Naive thymus-derived CD4-positive, alpha-beta T cell (primary cell): ENCODE measurements at regions not wholly inside any gene's neighbourhood (a gene's known extent, or its start where the extent isn't known, plus 50 kb on each side); places are given as distances from the start of the nearest gene placed in this dataset.
A peak's percentile ranks its signal among the peaks of the same experiment; 100 is the strongest.

ENCODE experiments used
- ATAC-seq: fragments of 150-1000 bp; cut with Tn5 transposase; 2 replicates; pipeline ENCODE4 v1.10.0; 2021; ENCODE audit warnings: mild to moderate bottlenecking, moderate library complexity
- CTCF ChIA-PET: fragments of 350-600 bp; sonication (Branson Sonifier 250); formaldehyde crosslinking; loops from one replicate; lab custom pipeline; 2021; ENCODE audit warnings: antibody characterized with exemption; lab: Charles Lee
- POLR2A ChIA-PET: fragments of 350-600 bp; sonication (Branson Sonifier 250); formaldehyde crosslinking; loops from one replicate; lab custom pipeline; 2021; ENCODE audit warnings: antibody characterized with exemption, inconsistent platforms; lab: Charles Lee
- DNase-seq, 9 donors: peaks; one replicate each; pipeline versions ENCODE4 v3.0.0 to v3.0.0-alpha.2; 2020 to 2022; ENCODE audit warnings: mixed read lengths in 1 of 9
- H3K27ac ChIP-seq: one replicate; pipeline ENCODE4 v1.7.0; 2013; ENCODE audit warnings: mild to moderate bottlenecking, low read depth, low read length, moderate library complexity
- H3K27me3 ChIP-seq, 2 donors: one replicate each; pipeline ENCODE4 v1.7.0; 2013; ENCODE audit warnings: low read length in 2 of 2, mild to moderate bottlenecking in 2 of 2, moderate library complexity in 2 of 2; ENCODE audit not compliant: control insufficient read depth in 2 of 2, insufficient read depth in 2 of 2
- H3K36me3 ChIP-seq, 3 experiments: 1 replicate in 2 of 3; 2 replicates in 1 of 3; pipeline ENCODE4 v1.7.0; 2013; ENCODE audit warnings: low read length in 3 of 3, mild to moderate bottlenecking in 3 of 3, moderate library complexity in 1 of 3; ENCODE audit not compliant: insufficient read depth in 3 of 3, control insufficient read depth in 2 of 3
- H3K4me1 ChIP-seq, 2 donors: one replicate each; pipeline ENCODE4 v1.7.0; 2013; ENCODE audit warnings: low read length in 2 of 2, mild to moderate bottlenecking in 2 of 2, moderate library complexity in 1 of 2; ENCODE audit not compliant: control insufficient read depth in 2 of 2, insufficient read depth in 2 of 2
- H3K4me3 ChIP-seq: 2 replicates; pipeline ENCODE4 v1.7.0; 2013; ENCODE audit warnings: mild to moderate bottlenecking, low read length
- H3K9me3 ChIP-seq, 3 experiments: 1 replicate in 2 of 3; 2 replicates in 1 of 3; pipeline ENCODE4 v1.7.0; 2013; ENCODE audit warnings: low read length in 3 of 3; ENCODE audit not compliant: control insufficient read depth in 2 of 3
- H3K27ac Mint-ChIP-seq, 9 donors: one replicate each; pipeline ENCODE4 v1.8.0; 2020 to 2022; ENCODE audit warnings: mixed read lengths in 9 of 9, mild to moderate bottlenecking in 8 of 9, moderate library complexity in 5 of 9, inconsistent platforms in 2 of 9
- H3K27me3 Mint-ChIP-seq, 5 donors: one replicate each; pipeline ENCODE4 v1.8.0; 2021 to 2022; ENCODE audit warnings: mixed read lengths in 5 of 5, mild to moderate bottlenecking in 1 of 5
- H3K36me3 Mint-ChIP-seq, 5 donors: one replicate each; pipeline ENCODE4 v1.8.0; 2020 to 2022; ENCODE audit warnings: mixed read lengths in 5 of 5, mild to moderate bottlenecking in 3 of 5, inconsistent platforms in 1 of 5
- H3K4me1 Mint-ChIP-seq, 7 donors: one replicate each; pipeline ENCODE4 v1.8.0; 2020 to 2022; ENCODE audit warnings: mixed read lengths in 7 of 7, mild to moderate bottlenecking in 3 of 7, inconsistent platforms in 1 of 7
- H3K4me3 Mint-ChIP-seq, 10 donors: one replicate each; pipeline ENCODE4 v1.8.0; 2020 to 2022; ENCODE audit warnings: mild to moderate bottlenecking in 10 of 10, mixed read lengths in 10 of 10, moderate library complexity in 6 of 10, inconsistent platforms in 2 of 10
- H3K9me3 Mint-ChIP-seq, 11 donors: one replicate each; pipeline ENCODE4 v1.8.0; 2020 to 2022; ENCODE audit warnings: mixed read lengths in 11 of 11, mild to moderate bottlenecking in 4 of 11, inconsistent platforms in 1 of 11, moderate library complexity in 1 of 11
- intact Hi-C, 2 donors: fragments of 100-400 bp; cut with micrococcal nuclease; formaldehyde crosslinking; loops; one replicate each; pipeline ENCODE4 v1.15.1; 2023

DNA sequence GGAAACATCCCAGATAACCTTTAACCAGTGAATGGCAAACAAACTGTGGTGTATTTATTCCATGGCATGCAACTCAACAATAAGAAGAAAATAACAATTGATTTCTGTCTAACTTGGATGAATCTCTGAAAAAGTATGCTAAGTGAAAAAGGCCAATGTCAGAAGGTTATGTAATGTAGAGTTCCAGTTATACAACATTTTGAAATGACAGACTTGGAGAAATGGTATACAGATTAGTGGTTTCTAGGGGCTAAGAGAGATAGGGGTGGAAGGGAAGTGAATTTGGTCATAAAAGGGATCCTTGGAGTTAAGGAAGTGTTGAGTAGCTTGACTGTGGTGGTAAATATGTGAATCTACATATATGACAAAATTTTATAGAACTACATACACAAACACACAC, 269.4 kb upstream of the SUCLG2 start:
- intact Hi-C loops, result no loop called here
- Mint-ChIP-seq H3K27me3 (no peaks in the 10 kb centered on the region), H3K27ac (peak overlapping the region in 1 of 9 donors; percentile 6), H3K4me3 (peak overlapping the region in 1 of 10 donors; percentile 7), H3K9me3 (peaks cover 0 to 21% (median 4%) of the 10 kb centered on the region in 11 donors), H3K4me1 (no peaks in the 10 kb centered on the region), H3K36me3 (peaks cover 0 to 7% (median 4%) of the 10 kb centered on the region in 5 donors)
- no peaks in the 10 kb centered on the region for H3K27me3 ChIP-seq
- ChIA-PET CTCF (no interaction called here), POLR2A (interaction anchor here (0.6 kb wide), 1 partner anchor 203 kb away, joined by 3 read pairs; no protein-coding TSS in a partner anchor)
- no peaks in the 10 kb centered on the region for H3K4me1 ChIP-seq
- DNase-seq (no peak), ATAC-seq (no peak)
- H3K9me3 ChIP-seq, result no peaks in the 10 kb centered on the region
- no peak overlapping the region for H3K27ac ChIP-seq
- H3K4me3 ChIP-seq, result no peak overlapping the region
- H3K36me3 ChIP-seq, result no peaks in the 10 kb centered on the region

DNA sequence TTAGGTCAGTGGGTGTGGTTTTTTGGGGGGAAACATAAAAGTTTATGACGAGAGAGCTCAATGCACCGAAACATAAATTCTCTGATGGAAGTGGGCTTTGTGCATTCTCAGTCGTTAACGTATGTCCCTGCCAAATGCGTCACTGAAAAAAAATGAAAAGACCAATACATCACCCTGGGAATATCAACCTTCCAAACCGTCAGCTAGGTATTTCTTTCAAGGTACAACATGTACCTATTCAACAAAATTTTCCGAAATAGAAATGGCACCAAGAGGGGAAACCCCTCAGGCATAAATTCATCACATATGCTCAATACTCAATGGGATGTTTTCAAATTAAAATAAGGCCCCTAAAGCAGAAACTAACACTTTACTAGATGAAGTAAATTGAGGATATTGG, 266.6 kb upstream of the SUCLG2 start:
- no peak overlapping the region for H3K27ac Mint-ChIP-seq
- intact Hi-C loops, result no loop called here
- Histone ChIP-seq H3K4me1 (no peaks in the 10 kb centered on the region), H3K9me3 (no peaks in the 10 kb centered on the region), H3K4me3 (no peak overlapping the region), H3K36me3 (no peaks in the 10 kb centered on the region), H3K27me3 (no peaks in the 10 kb centered on the region), H3K27ac (no peak overlapping the region)
- no peak for ATAC-seq
- no peak overlapping the region for H3K4me3 Mint-ChIP-seq
- no peaks in the 10 kb centered on the region for H3K4me1 Mint-ChIP-seq
- CTCF ChIA-PET, result no interaction called here
- DNase-seq, result no peak
- H3K9me3 Mint-ChIP-seq, result peaks cover 0 to 21% (median 4%) of the 10 kb centered on the region in 11 donors
- H3K27me3 Mint-ChIP-seq, result no peaks in the 10 kb centered on the region
- POLR2A ChIA-PET, result no interaction called here
- H3K36me3 Mint-ChIP-seq, result peaks cover 0 to 7% (median 4%) of the 10 kb centered on the region in 5 donors

DNA sequence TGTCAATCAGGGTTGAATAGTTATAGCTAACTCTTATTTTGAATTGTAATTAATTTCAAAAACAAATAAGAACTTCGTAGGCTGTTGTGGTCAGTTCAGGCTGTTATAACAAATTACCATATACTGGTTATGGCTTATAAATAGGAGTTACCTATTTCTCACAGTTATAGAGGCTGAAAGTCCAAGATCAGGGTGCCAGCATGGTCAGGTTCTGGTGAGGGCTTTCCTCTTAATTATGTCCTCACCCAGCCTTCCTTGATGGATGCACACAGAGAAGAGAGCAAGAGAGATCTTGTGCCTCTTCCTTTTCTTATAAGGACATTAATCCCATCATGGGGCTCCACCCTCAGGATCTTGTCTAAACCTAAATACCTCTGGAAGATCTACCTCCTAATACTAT, 265.9 kb upstream of the SUCLG2 start:
- Histone ChIP-seq H3K27me3 (no peaks in the 10 kb centered on the region), H3K4me3 (no peak overlapping the region), H3K4me1 (no peaks in the 10 kb centered on the region), H3K9me3 (no peaks in the 10 kb centered on the region), H3K36me3 (no peaks in the 10 kb centered on the region), H3K27ac (no peak overlapping the region)
- Mint-ChIP-seq H3K4me1 (no peaks in the 10 kb centered on the region), H3K9me3 (peaks cover 0 to 15% (median 3%) of the 10 kb centered on the region in 11 donors), H3K4me3 (no peak overlapping the region), H3K27ac (peak overlapping the region in 1 of 9 donors; percentile 8), H3K36me3 (peaks cover 0 to 5% (median 2%) of the 10 kb centered on the region in 5 donors), H3K27me3 (no peaks in the 10 kb centered on the region)
- ChIA-PET POLR2A (no interaction called here), CTCF (no interaction called here)
- ATAC-seq (no peak), DNase-seq (no peak)
- intact Hi-C loops, result no loop called here

- H3K9me3 ChIP-seq, result no peaks in the 10 kb centered on the region
- no peaks in the 10 kb centered on the region for H3K36me3 ChIP-seq
- intact Hi-C loops, result no loop called here
- H3K4me1 ChIP-seq, result no peaks in the 10 kb centered on the region
- Mint-ChIP-seq H3K4me3 (no peak overlapping the region), H3K27me3 (no peaks in the 10 kb centered on the region), H3K36me3 (no peaks in the 10 kb centered on the region), H3K9me3 (no peaks in the 10 kb centered on the region), H3K27ac (no peak overlapping the region), H3K4me1 (peaks cover 0 to 4% (median 0%) of the 10 kb centered on the region in 7 donors)
- ATAC-seq (no peak), DNase-seq (no peak)
- no peak overlapping the region for H3K4me3 ChIP-seq
- POLR2A ChIA-PET, result no interaction called here
- no peaks in the 10 kb centered on the region for H3K27me3 ChIP-seq
- H3K27ac ChIP-seq, result no peak overlapping the region
- CTCF ChIA-PET, result no interaction called here
Measured at GRCh38 chr3:67916353-67916752, 261.9 kb upstream of the SUCLG2 start.

DNA sequence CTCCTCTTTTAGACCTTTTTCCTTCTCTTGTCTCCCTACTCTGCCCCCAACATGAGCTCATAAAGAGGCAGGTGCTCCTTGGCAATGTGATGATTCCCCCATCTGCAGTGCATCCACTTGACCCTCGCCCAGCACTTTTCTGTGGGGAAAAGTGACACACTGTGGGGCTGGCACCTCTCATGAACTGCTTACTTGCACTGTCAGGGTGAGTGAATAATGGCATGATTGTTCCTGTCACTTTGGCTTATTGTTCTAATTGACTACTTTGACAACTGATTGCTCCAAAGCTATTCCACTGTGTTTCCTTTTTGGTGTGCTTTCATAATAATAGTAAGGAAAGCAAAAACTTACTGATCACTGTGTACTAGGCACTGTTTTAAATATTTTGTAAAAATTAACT, 253.3 kb upstream of the SUCLG2 start:
- Mint-ChIP-seq H3K27me3 (no peaks in the 10 kb centered on the region), H3K4me3 (peak overlapping the region in 2 of 10 donors; percentile 3 to 43), H3K9me3 (peaks cover 0 to 4% (median 0%) of the 10 kb centered on the region in 11 donors), H3K36me3 (peaks cover 0 to 3% (median 0%) of the 10 kb centered on the region in 5 donors), H3K4me1 (peaks cover 0 to 28% (median 20%) of the 10 kb centered on the region in 7 donors), H3K27ac (no peak overlapping the region)
- Histone ChIP-seq H3K4me1 (peaks cover 0 to 6% of the 10 kb centered on the region in 2 donors), H3K27ac (no peak overlapping the region), H3K4me3 (no peak overlapping the region), H3K27me3 (no peaks in the 10 kb centered on the region), H3K36me3 (no peaks in the 10 kb centered on the region), H3K9me3 (no peaks in the 10 kb centered on the region)
- no peak for ATAC-seq
- CTCF ChIA-PET, result interaction anchor here (1.0 kb wide), 1 partner anchor 14 kb away, joined by 3 read pairs; no protein-coding TSS in a partner anchor
- POLR2A ChIA-PET, result no interaction called here
- intact Hi-C loops, result loop anchor here in 1 of 2 donors (5.0 kb wide), 1 partner anchor 150 kb away; no protein-coding TSS in a partner anchor
- no peak for DNase-seq

DNA sequence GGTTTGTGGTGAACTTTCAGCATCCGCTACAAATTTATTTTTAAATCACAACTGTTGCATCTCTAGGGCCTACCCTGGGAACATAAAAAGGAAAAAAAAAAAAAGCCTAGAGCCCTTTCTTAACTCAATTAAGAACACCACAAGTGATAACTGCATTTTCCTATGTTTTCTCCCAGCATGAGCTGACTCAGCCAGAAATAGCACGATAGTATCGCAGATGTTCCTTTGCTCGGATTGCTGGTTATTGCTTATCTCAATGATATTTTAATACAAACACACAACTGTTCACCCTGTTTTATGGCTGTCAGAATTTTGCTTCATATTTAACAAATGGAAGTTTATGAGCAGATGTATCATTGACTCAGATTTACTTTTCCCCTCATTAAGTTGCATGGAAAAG, 251.8 kb upstream of the SUCLG2 start:
- ChIA-PET POLR2A (no interaction called here), CTCF (interaction anchor here (0.7 kb wide), 1 partner anchor 1429 kb away, joined by 3 read pairs; no protein-coding TSS in a partner anchor)
- intact Hi-C loops, result loop anchor here in 1 of 2 donors (5.0 kb wide), 1 partner anchor 151 kb away; no protein-coding TSS in a partner anchor
- H3K4me1 Mint-ChIP-seq, result peaks cover 0 to 34% (median 25%) of the 10 kb centered on the region in 7 donors
- H3K36me3 Mint-ChIP-seq, result peaks cover 0 to 3% (median 0%) of the 10 kb centered on the region in 5 donors
- DNase-seq (no peak), ATAC-seq (no peak)
- peak overlapping the region in 5 of 10 donors; percentile 2 to 41 (median 19) for H3K4me3 Mint-ChIP-seq
- Histone ChIP-seq H3K4me1 (peaks cover 0 to 6% of the 10 kb centered on the region in 2 donors), H3K27ac (no peak overlapping the region), H3K4me3 (no peak overlapping the region), H3K27me3 (no peaks in the 10 kb centered on the region), H3K9me3 (no peaks in the 10 kb centered on the region), H3K36me3 (no peaks in the 10 kb centered on the region)
- H3K27me3 Mint-ChIP-seq, result no peaks in the 10 kb centered on the region
- peaks cover 0 to 4% (median 0%) of the 10 kb centered on the region in 11 donors for H3K9me3 Mint-ChIP-seq
- H3K27ac Mint-ChIP-seq, result no peak overlapping the region

DNA sequence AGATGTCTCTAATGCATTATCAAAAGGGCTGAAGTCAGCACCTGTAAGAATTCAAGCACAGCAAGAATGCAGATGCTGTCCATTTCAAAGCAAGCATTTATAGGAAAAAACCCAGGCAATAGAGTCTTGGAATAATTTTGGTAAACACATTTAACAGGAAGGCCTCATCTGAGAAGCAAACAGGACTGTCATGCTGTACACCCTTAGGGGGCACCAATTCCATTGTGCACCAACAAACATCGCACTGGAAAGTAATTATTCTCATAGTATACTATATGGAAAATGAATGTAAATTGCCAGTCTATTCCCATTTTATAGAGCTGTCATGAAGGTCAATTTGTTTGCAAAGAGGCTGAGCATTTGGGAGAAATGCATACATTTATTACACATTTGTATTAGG, 247.3 kb upstream of the SUCLG2 start:
- Histone ChIP-seq H3K4me1 (peaks cover 0 to under 1% of the 10 kb centered on the region in 2 donors), H3K27ac (no peak overlapping the region), H3K9me3 (no peaks in the 10 kb centered on the region), H3K27me3 (no peaks in the 10 kb centered on the region), H3K36me3 (no peaks in the 10 kb centered on the region), H3K4me3 (no peak overlapping the region)
- Mint-ChIP-seq H3K27me3 (no peaks in the 10 kb centered on the region), H3K4me1 (peaks cover 0 to 19% (median 13%) of the 10 kb centered on the region in 7 donors), H3K27ac (no peak overlapping the region), H3K9me3 (peaks cover 0 to 4% (median 0%) of the 10 kb centered on the region in 11 donors), H3K4me3 (no peak overlapping the region), H3K36me3 (peaks cover 0 to 3% (median 0%) of the 10 kb centered on the region in 5 donors)
- ChIA-PET CTCF (interaction anchor here (0.6 to 1.7 kb wide), 7 partner anchors 46 to 974 kb away, joined by 3 to 5 read pairs (median 3); no protein-coding TSS in a partner anchor), POLR2A (no interaction called here)
- ATAC-seq, result peak; percentile 31
- DNase-seq, result peak in 5 of 9 donors; percentile 17 to 31 (median 24)
- intact Hi-C loops, result loop anchor here in 1 of 2 donors (1.0 to 5.0 kb wide), 7 partner anchors 47 to 975 kb away; no protein-coding TSS in a partner anchor
